ENCODE measurements at regions not wholly inside any gene's neighbourhood (a gene's known extent, or its start where the extent isn't known, plus 50 kb on each side); places are given as distances from the start of the nearest gene placed in this dataset.

DNA sequence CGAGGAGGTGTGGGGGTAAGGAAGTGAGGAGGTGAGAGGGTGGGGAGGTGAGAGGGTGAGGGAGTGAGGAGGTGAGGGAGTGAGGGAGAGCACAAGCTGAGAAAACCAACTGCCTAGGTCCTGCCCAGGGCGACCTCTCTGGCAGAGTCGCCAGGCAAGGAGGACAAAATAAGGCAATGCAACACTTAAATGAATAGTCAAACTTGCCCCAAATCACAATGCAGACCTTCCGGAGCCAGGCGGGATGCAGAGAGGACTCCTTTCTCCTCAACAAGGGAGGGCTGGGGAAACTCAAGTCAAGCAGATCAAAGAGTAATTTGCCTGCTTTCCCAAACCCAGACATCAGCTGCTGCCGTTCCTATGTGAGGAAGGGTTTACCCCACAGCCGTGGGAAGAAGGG is 86.0 kb downstream of the CCDC185 start:
- DNase-seq (ENCODE audit: low read depth in 2 of 2) = no peak
- Histone ChIP-seq H3K9ac (ENCODE audit: insufficient read depth, low read length) (no peak overlapping the region), H3K27me3 (ENCODE audit: control insufficient read depth, insufficient read depth, low read length) (peaks cover 14% of the 10 kb centered on the region), H3K4me1 (ENCODE audit: control insufficient read depth, extremely low read depth, insufficient read depth, low read length) (no peaks in the 10 kb centered on the region), H3K27ac (ENCODE audit: insufficient read depth, low read length) (no peak overlapping the region), H2AFZ (ENCODE audit: low read length) (no peak overlapping the region), H4K20me1 (ENCODE audit: control insufficient read depth, extremely low read depth, insufficient read depth, low read length) (no peaks in the 10 kb centered on the region), H3K4me2 (ENCODE audit: extremely low read depth, insufficient read depth, low read length) (no peak overlapping the region), H3K79me2 (ENCODE audit: control insufficient read depth, insufficient read depth, low read length) (no peaks in the 10 kb centered on the region), H3K9me3 (ENCODE audit: control insufficient read depth, insufficient read depth, low read depth, low read length) (no peaks in the 10 kb centered on the region), H3K36me3 (ENCODE audit: control insufficient read depth, insufficient read depth, low read length) (no peaks in the 10 kb centered on the region), H3K4me3 (replicated peaks in 1 of 4; ENCODE audit: control extremely low read depth in 1 of 4, insufficient read depth in 1 of 4, low read depth in 3 of 4, low read length in 4 of 4) (no peak overlapping the region)
- TF ChIP-seq, protein P1, sequence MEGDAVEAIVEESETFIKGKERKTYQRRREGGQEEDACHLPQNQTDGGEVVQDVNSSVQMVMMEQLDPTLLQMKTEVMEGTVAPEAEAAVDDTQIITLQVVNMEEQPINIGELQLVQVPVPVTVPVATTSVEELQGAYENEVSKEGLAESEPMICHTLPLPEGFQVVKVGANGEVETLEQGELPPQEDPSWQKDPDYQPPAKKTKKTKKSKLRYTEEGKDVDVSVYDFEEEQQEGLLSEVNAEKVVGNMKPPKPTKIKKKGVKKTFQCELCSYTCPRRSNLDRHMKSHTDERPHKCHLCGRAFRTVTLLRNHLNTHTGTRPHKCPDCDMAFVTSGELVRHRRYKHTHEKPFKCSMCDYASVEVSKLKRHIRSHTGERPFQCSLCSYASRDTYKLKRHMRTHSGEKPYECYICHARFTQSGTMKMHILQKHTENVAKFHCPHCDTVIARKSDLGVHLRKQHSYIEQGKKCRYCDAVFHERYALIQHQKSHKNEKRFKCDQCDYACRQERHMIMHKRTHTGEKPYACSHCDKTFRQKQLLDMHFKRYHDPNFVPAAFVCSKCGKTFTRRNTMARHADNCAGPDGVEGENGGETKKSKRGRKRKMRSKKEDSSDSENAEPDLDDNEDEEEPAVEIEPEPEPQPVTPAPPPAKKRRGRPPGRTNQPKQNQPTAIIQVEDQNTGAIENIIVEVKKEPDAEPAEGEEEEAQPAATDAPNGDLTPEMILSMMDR (conservative IDR thresholded peaks at IDR 0.05 in 1 of 2, IDR thresholded peaks at IDR 0.05 in 1 of 2; ENCODE audit: low read depth in 1 of 2, low read length in 2 of 2) = no peak
- no peak for TF ChIP-seq EZH2 (IDR thresholded peaks at IDR 0.05; ENCODE audit: low read length, missing control alignments)

DNA sequence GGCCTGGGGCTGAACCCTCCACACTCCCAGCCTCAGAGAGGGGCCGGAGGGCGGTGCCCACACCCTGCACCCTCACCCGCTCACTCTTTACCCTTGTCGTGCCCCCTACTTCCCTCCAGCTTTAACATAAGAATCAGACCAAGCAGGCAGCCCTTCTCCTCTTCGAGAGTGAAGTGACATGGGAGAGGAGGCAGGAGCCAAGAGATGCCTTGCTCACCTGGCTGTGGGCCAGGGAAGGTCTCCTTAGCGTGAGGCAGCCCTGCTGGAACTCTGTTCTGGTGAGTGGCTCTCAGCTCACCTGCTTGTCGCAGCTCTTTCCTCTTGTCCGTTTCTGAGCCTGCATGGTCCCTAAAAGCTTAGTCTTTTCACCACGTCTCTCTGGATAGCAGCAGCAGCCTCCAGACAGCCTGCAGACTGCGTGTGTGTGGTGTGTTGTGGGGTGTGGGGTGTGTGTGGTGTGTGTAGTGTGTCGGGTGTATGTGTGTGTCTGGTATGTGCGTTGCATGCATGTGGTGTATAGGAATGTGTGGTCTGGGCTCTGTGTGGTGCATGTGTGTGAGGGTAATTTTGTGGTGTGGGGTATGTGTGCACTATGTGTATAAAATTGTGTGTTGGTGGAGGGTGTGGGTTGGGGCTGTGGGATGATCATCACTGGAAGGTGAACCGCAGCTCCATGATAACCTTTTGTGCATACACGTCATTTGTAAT is 86.7 kb downstream of the CCDC185 start:
- Histone ChIP-seq H3K4me3 (replicated peaks in 1 of 4; ENCODE audit: control extremely low read depth in 1 of 4, insufficient read depth in 1 of 4, low read depth in 3 of 4, low read length in 4 of 4) (no peak overlapping the region), H3K4me1 (ENCODE audit: control insufficient read depth, extremely low read depth, insufficient read depth, low read length) (no peaks in the 10 kb centered on the region), H2AFZ (ENCODE audit: low read length) (no peak overlapping the region), H4K20me1 (ENCODE audit: control insufficient read depth, extremely low read depth, insufficient read depth, low read length) (no peaks in the 10 kb centered on the region), H3K27ac (ENCODE audit: insufficient read depth, low read length) (no peak overlapping the region), H3K9ac (ENCODE audit: insufficient read depth, low read length) (no peak overlapping the region), H3K4me2 (ENCODE audit: extremely low read depth, insufficient read depth, low read length) (no peak overlapping the region), H3K36me3 (ENCODE audit: control insufficient read depth, insufficient read depth, low read length) (no peaks in the 10 kb centered on the region), H3K79me2 (ENCODE audit: control insufficient read depth, insufficient read depth, low read length) (no peaks in the 10 kb centered on the region), H3K27me3 (ENCODE audit: control insufficient read depth, insufficient read depth, low read length) (peaks cover 16% of the 10 kb centered on the region), H3K9me3 (ENCODE audit: control insufficient read depth, insufficient read depth, low read depth, low read length) (no peaks in the 10 kb centered on the region)
- peak in 1 of 2 donors; percentile 22 for DNase-seq (ENCODE audit: low read depth in 2 of 2)
- TF ChIP-seq, protein P1 (conservative IDR thresholded peaks at IDR 0.05 in 1 of 2, IDR thresholded peaks at IDR 0.05 in 1 of 2; ENCODE audit: low read depth in 1 of 2, low read length in 2 of 2) = no peak
- no peak for TF ChIP-seq EZH2 (IDR thresholded peaks at IDR 0.05; ENCODE audit: low read length, missing control alignments)

DNA sequence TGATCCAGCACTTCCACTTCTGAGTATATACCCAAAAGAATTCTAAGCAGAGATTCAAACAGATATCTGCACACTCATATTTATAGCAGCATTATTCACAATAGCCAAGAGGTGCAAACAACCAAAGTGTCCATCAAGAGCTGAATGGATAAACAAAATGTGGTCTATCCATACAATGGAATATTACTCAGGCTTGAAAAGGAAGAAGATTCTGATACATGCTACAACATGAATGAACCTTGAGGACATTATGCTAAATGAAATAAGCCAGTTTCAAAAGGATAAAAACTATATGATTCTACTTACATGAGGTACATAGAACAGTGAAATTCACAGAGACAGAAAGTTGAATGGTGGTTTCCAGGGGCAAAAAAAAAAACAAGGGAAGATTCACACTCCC is 88.9 kb downstream of the CCDC185 start:
- no peaks in the 10 kb centered on the region for H3K9me3 ChIP-seq (ENCODE audit: control insufficient read depth, insufficient read depth, low read depth, low read length)
- no peak overlapping the region for H3K4me3 ChIP-seq (replicated peaks in 1 of 4; ENCODE audit: control extremely low read depth in 1 of 4, insufficient read depth in 1 of 4, low read depth in 3 of 4, low read length in 4 of 4)
- no peak overlapping the region for H3K9ac ChIP-seq (ENCODE audit: insufficient read depth, low read length)
- no peaks in the 10 kb centered on the region for H3K4me1 ChIP-seq (ENCODE audit: control insufficient read depth, extremely low read depth, insufficient read depth, low read length)
- TF ChIP-seq, protein P1 (conservative IDR thresholded peaks at IDR 0.05 in 1 of 2, IDR thresholded peaks at IDR 0.05 in 1 of 2; ENCODE audit: low read depth in 1 of 2, low read length in 2 of 2) = no peak
- no peak for TF ChIP-seq EZH2 (IDR thresholded peaks at IDR 0.05; ENCODE audit: low read length, missing control alignments)
- H2AFZ ChIP-seq (ENCODE audit: low read length) = no peak overlapping the region
- H3K27ac ChIP-seq (ENCODE audit: insufficient read depth, low read length) = no peak overlapping the region
- DNase-seq (ENCODE audit: low read depth in 2 of 2) = no peak
- H3K4me2 ChIP-seq (ENCODE audit: extremely low read depth, insufficient read depth, low read length) = no peak overlapping the region
- no peaks in the 10 kb centered on the region for H3K79me2 ChIP-seq (ENCODE audit: control insufficient read depth, insufficient read depth, low read length)
- H4K20me1 ChIP-seq (ENCODE audit: control insufficient read depth, extremely low read depth, insufficient read depth, low read length) = no peaks in the 10 kb centered on the region
- H3K36me3 ChIP-seq (ENCODE audit: control insufficient read depth, insufficient read depth, low read length) = no peaks in the 10 kb centered on the region
- peaks cover 22% of the 10 kb centered on the region for H3K27me3 ChIP-seq (ENCODE audit: control insufficient read depth, insufficient read depth, low read length)

All from fibroblast of lung (primary cell).